GM23338 (cell line): ENCODE measurements at regions not wholly inside any gene's neighbourhood (a gene's known extent, or its start where the extent isn't known, plus 50 kb on each side); places are given as distances from the start of the nearest gene placed in this dataset.
"Not testable (repeated sequence)": the region's sequence is repeated elsewhere in the genome, so short reads cannot be mapped to it uniquely, and the experiment has no call there.

Source experiments
- CTCF ChIP-seq, 2 experiments: fragments of 200-600 bp in 1 of 2; sonication (generic) in 1 of 2; conservative IDR thresholded peaks; 2 replicates each; pipeline versions ENCODE4 v1.5.1 to v1.6.1; 2016 to 2017; ENCODE audit warnings: antibody characterized with exemption in 2 of 2, low read depth in 2 of 2, mild to moderate bottlenecking in 2 of 2, moderate library complexity in 1 of 2
- EZH2 ChIP-seq: fragments of 200-600 bp; sonication (generic); IDR thresholded peaks from one replicate; pipeline ENCODE4 v1.8.0; 2017; ENCODE audit warnings: antibody characterized with exemption, mild to moderate bottlenecking, low read depth; ENCODE audit not compliant: unreplicated experiment
- POLR2AphosphoS5 ChIP-seq: IDR thresholded peaks from 2 replicates; pipeline ENCODE4 v1.6.1; 2016; ENCODE audit warnings: antibody characterized with exemption, low read depth
- REST ChIP-seq: IDR thresholded peaks from one replicate; pipeline ENCODE4 v1.6.1; 2018; ENCODE audit warnings: antibody characterized with exemption; ENCODE audit not compliant: unreplicated experiment
- ZNF331 ChIP-seq: fragments of 250-450 bp; sonication (Bioruptor Pico); IDR thresholded peaks from 2 replicates; pipeline ENCODE4 v1.5.0; 2020; ENCODE audit warnings: low read depth, mild to moderate bottlenecking, moderate library complexity
- ZNF462 ChIP-seq: fragments of 250-450 bp; sonication (Bioruptor Pico); IDR thresholded peaks from 2 replicates; pipeline ENCODE4 v1.5.0; 2020; ENCODE audit warnings: mild to moderate bottlenecking, moderate library complexity

GRCh38 chr10:100651099-100651498 is 94.3 kb upstream of the PAX2 start:
- TF ChIP-seq POLR2AphosphoS5; CTCF (conservative IDR thresholded peaks at IDR 0.05; ENCODE audit: low read depth in 2 of 2); EZH2; ZNF331; ZNF462; REST: not testable (repeated sequence)
